A673 (cell line): ENCODE measurements at regions not wholly inside any gene's neighbourhood (a gene's known extent, or its start where the extent isn't known, plus 50 kb on each side); places are given as distances from the start of the nearest gene placed in this dataset.

Experiments used
- EZH2 ChIP-seq: fragments of 200-600 bp; sonication (generic); IDR thresholded peaks from 2 replicates; pipeline ENCODE4 v1.6.1; 2017; ENCODE audit warnings: borderline replicate concordance, low read depth, mild to moderate bottlenecking, mixed read lengths, antibody characterized with exemption, low read length; ENCODE audit not compliant: poor library complexity, severe bottlenecking
- TF ChIP-seq, protein P1 (sequence below): fragments of 300-800, 200-600 bp; sonication (generic); conservative IDR thresholded peaks from 2 replicates; pipeline ENCODE4 v1.5.1; 2017; ENCODE audit warnings: low read depth, mild to moderate bottlenecking, antibody characterized with exemption, low read length, moderate library complexity, mixed read lengths

GRCh38 chr1:5222626-5223025, 568.2 kb downstream of the AJAP1 start:
- TF ChIP-seq, protein P1, sequence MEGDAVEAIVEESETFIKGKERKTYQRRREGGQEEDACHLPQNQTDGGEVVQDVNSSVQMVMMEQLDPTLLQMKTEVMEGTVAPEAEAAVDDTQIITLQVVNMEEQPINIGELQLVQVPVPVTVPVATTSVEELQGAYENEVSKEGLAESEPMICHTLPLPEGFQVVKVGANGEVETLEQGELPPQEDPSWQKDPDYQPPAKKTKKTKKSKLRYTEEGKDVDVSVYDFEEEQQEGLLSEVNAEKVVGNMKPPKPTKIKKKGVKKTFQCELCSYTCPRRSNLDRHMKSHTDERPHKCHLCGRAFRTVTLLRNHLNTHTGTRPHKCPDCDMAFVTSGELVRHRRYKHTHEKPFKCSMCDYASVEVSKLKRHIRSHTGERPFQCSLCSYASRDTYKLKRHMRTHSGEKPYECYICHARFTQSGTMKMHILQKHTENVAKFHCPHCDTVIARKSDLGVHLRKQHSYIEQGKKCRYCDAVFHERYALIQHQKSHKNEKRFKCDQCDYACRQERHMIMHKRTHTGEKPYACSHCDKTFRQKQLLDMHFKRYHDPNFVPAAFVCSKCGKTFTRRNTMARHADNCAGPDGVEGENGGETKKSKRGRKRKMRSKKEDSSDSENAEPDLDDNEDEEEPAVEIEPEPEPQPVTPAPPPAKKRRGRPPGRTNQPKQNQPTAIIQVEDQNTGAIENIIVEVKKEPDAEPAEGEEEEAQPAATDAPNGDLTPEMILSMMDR, result no peak
- TF ChIP-seq EZH2, result no peak
